Kidney tubule cell (primary cell): ENCODE measurements at regions not wholly inside any gene's neighbourhood (a gene's known extent, or its start where the extent isn't known, plus 50 kb on each side); places are given as distances from the start of the nearest gene placed in this dataset.

Experiments
- DNase-seq: peaks from one replicate; pipeline ENCODE4 v3.0.0-alpha.2; 2018; ENCODE audit warnings: low spot score

DNA sequence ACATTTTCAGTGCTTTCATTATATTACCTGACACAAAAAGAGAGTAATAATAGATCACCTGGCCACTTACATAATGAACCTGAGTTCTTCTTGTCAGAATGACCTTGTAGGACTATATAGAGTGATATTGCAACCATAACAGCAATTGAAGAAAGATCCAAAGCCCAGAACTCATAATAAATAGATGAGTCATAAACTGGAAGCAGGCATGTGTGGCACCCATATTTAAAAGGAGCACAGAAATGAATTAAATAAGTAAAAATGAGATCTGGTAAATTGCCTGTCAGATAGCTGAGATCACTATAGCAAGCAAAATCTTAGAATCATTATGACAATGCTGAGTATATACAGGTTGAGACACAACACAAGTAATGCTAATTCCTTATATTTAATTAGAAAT, 331.8 kb downstream of the AASDHPPT start:
- no peak for DNase-seq

DNA sequence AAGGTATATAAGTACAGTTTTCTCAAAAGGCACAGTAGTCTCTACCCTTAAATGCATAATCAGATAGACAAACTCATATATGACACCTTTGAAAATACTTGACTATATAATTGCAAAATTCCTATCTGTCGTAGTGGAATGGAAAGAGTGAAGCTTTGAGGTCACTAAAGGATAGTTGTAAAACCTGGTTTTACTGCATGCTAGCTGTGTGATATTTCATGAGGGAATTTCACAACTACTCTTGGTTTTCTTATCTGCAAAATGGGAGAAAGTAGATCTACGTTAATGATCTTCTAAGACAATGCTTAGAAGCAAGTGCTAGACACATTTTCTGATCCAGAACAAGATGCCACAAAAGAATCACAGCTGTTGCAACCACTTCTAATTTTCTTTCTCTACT, 332.2 kb downstream of the AASDHPPT start:
- no peak for DNase-seq

GRCh38 chr11:106410902-106411301, 333.4 kb downstream of the AASDHPPT start:
- no peak for DNase-seq

- DNase-seq, result no peak
These were observed 335.8 kb downstream of the AASDHPPT start for GRCh38 chr11:106413222-106413621.

DNA sequence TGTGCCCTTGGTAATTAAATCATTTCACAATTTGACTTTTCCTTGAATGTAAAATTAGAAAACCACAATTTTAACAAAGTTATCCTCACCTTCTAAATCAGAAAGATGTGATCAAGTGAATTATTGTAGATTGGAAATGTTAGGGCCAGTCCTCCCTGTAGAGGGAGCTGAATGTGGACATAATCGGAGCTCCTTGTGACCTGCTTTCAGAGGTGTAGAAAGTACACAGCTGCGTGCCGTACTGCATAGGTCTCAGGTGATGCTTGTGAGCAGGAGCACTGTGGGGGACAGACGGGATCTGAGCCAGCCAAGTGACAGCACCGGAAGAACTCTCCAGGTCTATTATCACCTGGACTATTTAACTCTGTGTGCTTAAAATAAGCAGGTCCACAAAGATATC, 338.0 kb downstream of the AASDHPPT start:
- DNase-seq, result no peak

- DNase-seq, result peak; percentile 6
These were observed 341.3 kb downstream of the AASDHPPT start for GRCh38 chr11:106418791-106419190.

DNA sequence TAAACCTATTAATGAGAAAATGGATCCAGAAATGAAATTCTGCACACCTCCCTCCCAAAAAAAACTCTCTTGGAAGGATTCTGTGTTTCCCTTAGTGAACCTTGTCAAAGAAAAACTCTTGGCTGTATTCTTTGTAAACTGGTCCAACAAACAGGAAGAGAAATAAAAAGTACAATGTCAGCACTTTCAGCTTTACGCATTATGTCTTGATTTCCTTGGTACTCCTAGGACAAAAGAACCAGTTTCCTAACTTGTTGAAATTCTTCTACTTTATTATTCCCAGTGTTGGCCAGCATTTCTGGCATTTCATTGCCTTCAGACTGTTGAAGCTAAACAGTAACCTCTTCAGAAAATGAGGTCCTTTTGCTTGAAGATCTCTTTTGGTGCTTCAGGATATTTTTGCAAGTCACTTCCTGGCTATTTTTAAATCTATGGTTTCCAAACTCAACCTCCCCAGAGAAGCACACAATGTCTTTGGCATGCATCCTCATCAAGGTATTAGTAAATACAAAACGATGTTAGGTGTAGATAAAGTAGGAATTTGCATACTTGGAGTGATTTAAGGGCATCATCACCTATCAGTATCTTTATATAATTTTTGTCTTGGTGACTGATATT, 342.7 kb downstream of the AASDHPPT start:
- no peak for DNase-seq

GRCh38 chr11:106420686-106421085, 343.2 kb downstream of the AASDHPPT start:
- DNase-seq, result no peak

DNA sequence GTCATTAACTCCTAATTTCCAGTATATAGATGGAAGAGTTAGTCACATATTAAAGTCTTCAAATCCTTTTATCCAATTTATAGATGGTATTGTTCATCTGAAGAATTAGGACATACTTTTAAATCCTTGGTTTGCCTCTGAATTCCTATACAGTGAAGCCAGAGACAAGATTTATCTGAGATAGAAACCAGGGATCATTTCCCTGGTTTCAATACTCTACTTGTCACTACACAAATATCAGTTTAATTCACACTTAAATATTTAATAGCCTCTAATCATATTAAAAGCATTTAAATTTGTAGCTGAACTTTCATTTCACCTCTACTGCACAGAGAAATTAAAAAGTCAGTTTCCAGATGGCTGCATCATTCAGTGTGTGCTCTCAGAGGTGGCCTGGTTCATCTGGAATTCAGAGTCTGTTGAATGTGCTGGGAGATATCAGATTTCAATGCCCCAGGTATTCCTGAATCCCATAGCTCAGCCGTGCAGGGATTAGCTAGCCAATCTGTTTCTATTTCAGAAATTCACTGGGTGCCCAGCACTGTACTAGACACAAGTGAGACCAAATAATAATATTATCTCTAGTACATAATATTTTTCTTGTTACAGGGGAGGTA, 344.3 kb downstream of the AASDHPPT start:
- peak; percentile 51 for DNase-seq

DNA sequence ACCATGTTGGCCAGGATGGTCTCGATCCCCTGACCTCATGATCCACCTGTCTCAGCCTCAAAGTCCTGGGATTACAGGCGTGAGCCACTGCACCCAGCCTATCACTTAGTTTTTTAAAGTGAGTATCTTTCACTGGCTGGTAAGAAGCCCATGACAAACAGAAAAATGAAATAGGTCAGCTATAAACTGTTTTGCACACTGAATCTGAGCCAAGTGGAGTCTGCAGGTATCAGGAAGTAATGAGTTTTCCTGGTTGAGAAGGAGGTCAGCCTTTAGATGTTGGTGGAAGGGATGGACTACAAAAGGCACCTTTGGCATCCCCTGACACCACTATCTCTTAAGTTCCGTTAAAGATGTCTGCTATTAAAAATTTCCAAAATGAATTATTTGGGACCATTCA, 345.1 kb downstream of the AASDHPPT start:
- peak; percentile 68 for DNase-seq

GRCh38 chr11:106424111-106424510, 346.6 kb downstream of the AASDHPPT start:
- DNase-seq, result peak; percentile 90

GRCh38 chr11:106425819-106426218, 348.4 kb downstream of the AASDHPPT start:
- no peak for DNase-seq

GRCh38 chr11:106426696-106427095, 349.2 kb downstream of the AASDHPPT start:
- peak; percentile 40 for DNase-seq

DNA sequence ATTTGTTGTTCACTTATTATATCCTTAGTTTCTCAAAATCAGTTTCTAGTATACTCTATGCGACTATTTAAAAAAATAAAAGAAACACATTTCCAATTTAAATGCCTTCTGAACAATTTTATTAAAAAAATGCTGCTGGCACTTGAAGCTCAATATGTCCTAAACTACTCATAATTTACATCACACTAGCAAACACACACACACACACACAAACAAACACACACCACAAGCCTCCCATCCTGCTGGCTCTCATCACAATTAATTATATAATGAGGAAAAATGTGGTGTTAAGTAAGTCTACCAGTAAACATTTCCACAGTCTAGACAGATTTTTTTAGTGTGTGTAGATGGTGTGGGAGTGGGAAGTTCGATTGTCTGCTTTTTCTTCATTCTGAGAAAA, 350.3 kb downstream of the AASDHPPT start:
- DNase-seq, result no peak

- DNase-seq, result no peak
These were observed 364.6 kb downstream of the AASDHPPT start for GRCh38 chr11:106442032-106442431.

DNA sequence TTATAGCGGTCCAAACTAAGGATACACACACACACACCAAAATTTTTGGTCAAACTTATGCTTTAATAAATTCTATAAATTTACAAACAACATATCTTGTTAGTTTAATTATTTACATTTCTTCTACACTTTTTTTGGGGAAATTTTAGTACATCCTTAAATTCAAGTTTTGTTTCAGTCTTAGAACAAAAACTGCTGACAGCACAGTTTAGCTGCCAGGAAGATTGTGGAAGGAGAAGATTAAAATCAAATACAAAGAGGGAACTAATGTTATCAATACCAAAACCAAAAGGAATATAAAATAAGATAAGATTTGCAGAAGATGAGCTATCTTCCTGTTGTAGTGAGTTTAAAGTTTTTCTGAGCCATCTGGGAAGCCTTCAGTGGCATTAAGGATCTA, 368.8 kb downstream of the AASDHPPT start:
- no peak for DNase-seq

GRCh38 chr11:106446955-106447354, 369.5 kb downstream of the AASDHPPT start:
- no peak for DNase-seq

DNA sequence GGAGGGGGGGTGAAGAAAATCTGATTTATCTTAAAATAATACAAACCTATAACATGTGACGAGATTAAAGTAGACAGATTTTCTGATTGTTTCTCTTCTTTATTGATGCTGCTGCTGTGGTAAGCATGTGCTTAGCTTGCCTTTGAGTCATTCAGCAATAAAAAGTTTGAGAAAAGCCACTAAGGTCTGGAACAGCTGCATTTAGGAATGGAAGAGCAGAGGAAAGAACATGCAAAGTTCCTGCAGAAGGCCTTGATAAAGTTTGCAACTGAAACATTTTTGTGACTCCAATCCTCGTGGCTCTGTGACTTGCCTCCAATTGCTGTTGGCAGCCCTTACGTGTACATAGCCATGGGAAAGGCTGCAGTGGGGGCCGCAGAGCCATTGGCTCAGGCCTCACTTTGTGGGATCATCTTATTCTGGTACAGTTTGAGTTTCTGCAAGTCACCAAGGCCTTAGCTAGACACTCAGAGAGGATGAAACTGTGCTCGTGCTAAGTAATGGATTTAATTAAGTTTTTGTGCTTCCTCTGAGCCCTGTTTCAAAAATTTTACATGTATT, 370.2 kb downstream of the AASDHPPT start:
- DNase-seq, result no peak

DNA sequence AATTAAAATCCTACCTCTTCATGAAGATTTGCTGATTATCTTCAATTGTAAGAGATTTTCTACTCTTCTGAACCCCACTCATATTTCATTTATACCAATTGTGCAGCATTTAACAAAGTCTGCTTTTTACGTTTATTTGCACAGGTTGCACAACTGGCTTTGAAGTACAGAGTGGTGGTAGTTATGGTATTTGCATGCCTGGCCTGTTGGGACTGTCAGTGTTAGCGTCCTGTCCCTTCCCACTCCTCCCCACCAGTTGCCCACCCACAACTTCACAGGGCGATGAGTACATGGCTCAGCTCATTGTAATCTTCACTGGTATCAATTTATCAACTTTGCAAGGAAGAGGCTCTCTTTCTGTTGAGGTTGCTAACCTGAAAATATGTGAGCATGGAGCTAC, 372.3 kb downstream of the AASDHPPT start:
- no peak for DNase-seq

GRCh38 chr11:106451228-106451922, 373.9 kb downstream of the AASDHPPT start:
- DNase-seq, result no peak

DNA sequence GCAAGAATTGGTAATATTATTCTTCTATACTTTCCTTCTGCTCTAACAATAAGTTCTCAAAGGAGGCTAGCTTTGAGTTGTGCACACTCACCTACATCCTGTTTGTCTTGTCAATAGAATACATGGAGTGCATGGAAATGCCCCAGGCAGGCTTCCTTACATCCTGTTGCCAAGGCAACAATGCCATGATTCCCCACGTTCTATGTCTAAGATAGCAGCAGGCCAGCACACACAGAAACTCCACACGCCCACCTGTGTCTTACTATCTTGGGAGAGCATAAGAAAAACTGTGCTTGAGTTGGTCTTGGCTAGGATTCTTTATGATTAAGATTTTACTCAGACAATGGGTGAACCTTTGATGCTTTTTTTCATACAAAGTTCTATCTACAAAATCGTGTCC, 379.2 kb downstream of the AASDHPPT start:
- no peak for DNase-seq

DNA sequence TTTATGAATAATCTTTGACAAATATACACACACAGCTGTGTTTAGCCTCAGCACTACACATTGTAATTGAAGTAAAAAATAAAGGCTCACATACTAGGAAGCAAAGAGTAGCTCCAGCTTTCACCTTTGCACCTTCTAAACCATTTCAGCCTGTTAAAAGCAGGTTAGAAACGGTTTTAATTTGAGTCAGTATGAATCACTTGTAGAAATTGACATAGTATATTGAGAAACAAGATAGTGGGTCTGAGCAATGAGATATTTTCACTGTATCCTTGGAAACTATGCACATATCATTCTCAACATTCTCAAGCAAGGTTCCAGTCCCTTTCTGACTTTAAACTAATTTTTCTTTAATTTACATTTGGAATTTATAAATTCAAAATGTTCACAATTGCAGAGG, 380.3 kb downstream of the AASDHPPT start:
- peak; percentile 49 for DNase-seq

DNA sequence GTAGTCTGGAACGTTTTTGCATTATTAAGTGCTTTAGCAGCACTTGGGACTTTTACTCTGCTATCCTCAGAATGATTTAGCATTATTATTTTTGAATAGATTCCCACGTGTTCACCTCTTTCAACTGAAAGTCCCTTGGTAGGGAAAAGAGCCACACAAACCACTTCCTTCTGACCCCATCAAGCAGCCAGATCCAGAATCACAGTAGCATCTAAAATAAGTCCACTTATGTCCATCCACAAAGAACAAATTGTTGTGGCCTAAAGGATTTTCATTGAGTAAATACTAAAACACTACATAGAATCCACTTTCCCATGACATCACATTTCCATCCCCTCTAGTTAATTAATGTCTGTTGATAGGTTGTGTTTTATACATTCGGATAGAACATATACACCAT, 381.7 kb downstream of the AASDHPPT start:
- DNase-seq, result no peak
